ENCODE measurements at regions not wholly inside any gene's neighbourhood (a gene's known extent, or its start where the extent isn't known, plus 50 kb on each side); places are given as distances from the start of the nearest gene placed in this dataset.

DNA sequence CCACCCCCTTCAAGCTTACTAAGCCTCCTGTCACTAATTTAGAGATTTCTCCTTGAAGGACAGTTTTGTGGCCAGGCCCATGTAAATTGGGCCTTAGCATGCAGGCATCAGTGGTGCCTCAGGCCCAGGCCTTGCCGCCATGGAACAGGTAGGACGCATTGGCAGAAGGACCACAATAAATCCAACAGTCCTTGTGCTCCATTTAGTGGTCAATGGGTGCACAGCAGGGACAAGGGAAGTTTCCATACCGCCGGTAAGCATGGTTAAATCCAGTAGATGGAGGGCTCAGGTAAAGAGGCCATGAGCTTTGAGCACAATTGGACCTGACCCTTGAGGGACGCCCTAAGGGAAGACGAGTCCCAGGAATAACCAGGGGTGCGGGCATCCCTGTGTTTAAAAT, 97.3 kb downstream of the UGT2B28 start:
- TF ChIP-seq POLR2A (IDR thresholded peaks at IDR 0.05) = no peak
- TF ChIP-seq, protein P1, sequence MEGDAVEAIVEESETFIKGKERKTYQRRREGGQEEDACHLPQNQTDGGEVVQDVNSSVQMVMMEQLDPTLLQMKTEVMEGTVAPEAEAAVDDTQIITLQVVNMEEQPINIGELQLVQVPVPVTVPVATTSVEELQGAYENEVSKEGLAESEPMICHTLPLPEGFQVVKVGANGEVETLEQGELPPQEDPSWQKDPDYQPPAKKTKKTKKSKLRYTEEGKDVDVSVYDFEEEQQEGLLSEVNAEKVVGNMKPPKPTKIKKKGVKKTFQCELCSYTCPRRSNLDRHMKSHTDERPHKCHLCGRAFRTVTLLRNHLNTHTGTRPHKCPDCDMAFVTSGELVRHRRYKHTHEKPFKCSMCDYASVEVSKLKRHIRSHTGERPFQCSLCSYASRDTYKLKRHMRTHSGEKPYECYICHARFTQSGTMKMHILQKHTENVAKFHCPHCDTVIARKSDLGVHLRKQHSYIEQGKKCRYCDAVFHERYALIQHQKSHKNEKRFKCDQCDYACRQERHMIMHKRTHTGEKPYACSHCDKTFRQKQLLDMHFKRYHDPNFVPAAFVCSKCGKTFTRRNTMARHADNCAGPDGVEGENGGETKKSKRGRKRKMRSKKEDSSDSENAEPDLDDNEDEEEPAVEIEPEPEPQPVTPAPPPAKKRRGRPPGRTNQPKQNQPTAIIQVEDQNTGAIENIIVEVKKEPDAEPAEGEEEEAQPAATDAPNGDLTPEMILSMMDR (IDR thresholded peaks at IDR 0.05) = no peak
